G401 (cell line): ENCODE measurements at regions not wholly inside any gene's neighbourhood (a gene's known extent, or its start where the extent isn't known, plus 50 kb on each side); places are given as distances from the start of the nearest gene placed in this dataset.

ENCODE experiments used
- DNase-seq: peaks from one replicate; pipeline ENCODE4 v3.0.0-alpha.2; 2015; ENCODE audit warnings: low spot score
- in situ Hi-C: cut with HindIII; loops from 2 replicates; pipeline ENCODE4 v1.10.0; 2016; ENCODE audit warnings: low sequenced_read_pairs, mixed read lengths

- in situ Hi-C loops = no loop called here
- no peak for DNase-seq
Observed at GRCh38 chr12:115620816-115621215, 656.7 kb downstream of the MED13L start.

GRCh38 chr12:115619889-115620288 is 657.6 kb downstream of the MED13L start:
- in situ Hi-C loops = no loop called here

GRCh38 chr12:115619061-115619460 is 658.4 kb downstream of the MED13L start:
- no peak for DNase-seq

More at GRCh38 chr12:115619889-115620288, 657.6 kb downstream of the MED13L start:
- no peak for DNase-seq

GRCh38 chr12:115618105-115618504 is 659.4 kb downstream of the MED13L start:
- in situ Hi-C loops = no loop called here
- DNase-seq = no peak

More at GRCh38 chr12:115619061-115619460, 658.4 kb downstream of the MED13L start:
- in situ Hi-C loops = no loop called here

- no peak for DNase-seq
Observed at GRCh38 chr12:115617391-115617790, 660.1 kb downstream of the MED13L start.

GRCh38 chr12:115611477-115611876 is 666.0 kb downstream of the MED13L start:
- in situ Hi-C loops = no loop called here
- DNase-seq = no peak

More at GRCh38 chr12:115617391-115617790, 660.1 kb downstream of the MED13L start:
- in situ Hi-C loops = no loop called here

- DNase-seq = no peak
- in situ Hi-C loops = no loop called here
Observed at GRCh38 chr12:115609347-115609746, 668.1 kb downstream of the MED13L start.

GRCh38 chr12:115606040-115606439 is 671.5 kb downstream of the MED13L start:
- in situ Hi-C loops = no loop called here
- no peak for DNase-seq

- in situ Hi-C loops = no loop called here
- DNase-seq = no peak
Observed at GRCh38 chr12:115598871-115599811, 678.4 kb downstream of the MED13L start.

GRCh38 chr12:115597157-115597712 is 680.3 kb downstream of the MED13L start:
- DNase-seq = no peak
- in situ Hi-C loops = no loop called here

GRCh38 chr12:115588131-115588530 is 689.4 kb downstream of the MED13L start:
- no peak for DNase-seq
- in situ Hi-C loops = no loop called here

- no peak for DNase-seq
- in situ Hi-C loops = no loop called here
Observed at GRCh38 chr12:115584156-115584555, 693.3 kb downstream of the MED13L start.

- in situ Hi-C loops = no loop called here
- DNase-seq = no peak
Observed at GRCh38 chr12:115583591-115583990, 693.9 kb downstream of the MED13L start.

- DNase-seq = no peak
- in situ Hi-C loops = no loop called here
Observed at GRCh38 chr12:115577401-115577800, 700.1 kb downstream of the MED13L start.

GRCh38 chr12:115574826-115575225 is 702.7 kb downstream of the MED13L start:
- DNase-seq = no peak
- in situ Hi-C loops = no loop called here

- in situ Hi-C loops = no loop called here
Observed at GRCh38 chr12:115572440-115572839, 705.1 kb downstream of the MED13L start.

GRCh38 chr12:115571446-115571845 is 706.0 kb downstream of the MED13L start:
- DNase-seq = no peak
- in situ Hi-C loops = no loop called here

More at GRCh38 chr12:115572440-115572839, 705.1 kb downstream of the MED13L start:
- DNase-seq = no peak

- in situ Hi-C loops = no loop called here
- no peak for DNase-seq
Observed at GRCh38 chr12:115571027-115571426, 706.5 kb downstream of the MED13L start.

GRCh38 chr12:115570069-115570777 is 707.3 kb downstream of the MED13L start:
- DNase-seq = no peak
- in situ Hi-C loops = no loop called here
